Heart left ventricle (tissue), 13 donors: ENCODE measurements at regions not wholly inside any gene's neighbourhood (a gene's known extent, or its start where the extent isn't known, plus 50 kb on each side); places are given as distances from the start of the nearest gene placed in this dataset.

Source experiments
- POLR2A ChIP-seq, 2 donors: fragments of 450-650 bp; IDR thresholded peaks; one replicate each; pipeline ENCODE4 v1.6.1; 2017; ENCODE audit warnings: antibody characterized with exemption in 2 of 2, mild to moderate bottlenecking in 2 of 2, moderate library complexity in 2 of 2
- TF ChIP-seq, protein P1 (sequence below), 12 donors: fragments of 200-600 bp; sonication (generic) in 4 of 12; IDR thresholded peaks; one replicate each; pipeline versions ENCODE4 v1.5.0 to v1.8.0; 2018 to 2022; ENCODE audit warnings: antibody characterized with exemption in 12 of 12, mild to moderate bottlenecking in 5 of 12
- donor health status: ischemic (EF 13 %, LVEDD 7.1; RV severe dilation, severe dysfunction).
- donor health status: DM: no; HTN: yes; CAD: no.
- donor health status: DM: no; HTN: no; CAD: no.
- donor health status: ischemic (EF 25% LVEDD 6.9; RV normal size, moderate dysfunction).
- donor health status: ischemic (EF 25% LVEDD 5.7; RV mildly dilated, moderate dysfunction).
- donor health status: ischemic (EF 35%, LVEDD 5.7; RV mildly dilated, moderate dysfunction).
- donor health status: nonischemic (EF 11% LVEDD 7.7; RV severe dilation, severe dysfunction).
- donor health status: DM: yes; HTN: yes; CAD: no.
- donor health status: PGD.
- donor health status: ischemic (EF 29% LVEDD 5.4; RV normal size, mild dysfunction).
- donor health status: nonischemic (EF 23%, LVEDD 6.1; RV moderate dilation, normal function).

DNA sequence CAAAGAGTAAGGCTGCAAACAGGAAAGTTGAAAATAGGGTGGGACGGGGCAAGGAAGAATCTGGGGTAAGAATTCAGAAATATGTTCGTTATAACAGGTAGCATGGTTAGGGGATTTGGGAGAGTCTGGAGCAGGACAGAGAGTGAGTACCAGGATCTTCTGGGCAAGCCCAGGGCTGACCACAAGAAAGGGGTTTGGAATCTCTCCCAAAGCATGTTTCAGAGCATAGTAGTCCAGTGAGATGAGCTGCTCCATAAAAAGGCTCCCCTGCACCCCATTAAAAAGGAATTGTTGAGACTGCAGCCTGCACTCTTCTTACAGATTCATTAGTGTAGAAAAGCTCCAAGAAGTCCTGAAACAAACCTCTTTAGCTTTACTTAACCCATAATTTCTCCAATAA, 291.1 kb downstream of the MTX2 start:
- TF ChIP-seq, protein P1, sequence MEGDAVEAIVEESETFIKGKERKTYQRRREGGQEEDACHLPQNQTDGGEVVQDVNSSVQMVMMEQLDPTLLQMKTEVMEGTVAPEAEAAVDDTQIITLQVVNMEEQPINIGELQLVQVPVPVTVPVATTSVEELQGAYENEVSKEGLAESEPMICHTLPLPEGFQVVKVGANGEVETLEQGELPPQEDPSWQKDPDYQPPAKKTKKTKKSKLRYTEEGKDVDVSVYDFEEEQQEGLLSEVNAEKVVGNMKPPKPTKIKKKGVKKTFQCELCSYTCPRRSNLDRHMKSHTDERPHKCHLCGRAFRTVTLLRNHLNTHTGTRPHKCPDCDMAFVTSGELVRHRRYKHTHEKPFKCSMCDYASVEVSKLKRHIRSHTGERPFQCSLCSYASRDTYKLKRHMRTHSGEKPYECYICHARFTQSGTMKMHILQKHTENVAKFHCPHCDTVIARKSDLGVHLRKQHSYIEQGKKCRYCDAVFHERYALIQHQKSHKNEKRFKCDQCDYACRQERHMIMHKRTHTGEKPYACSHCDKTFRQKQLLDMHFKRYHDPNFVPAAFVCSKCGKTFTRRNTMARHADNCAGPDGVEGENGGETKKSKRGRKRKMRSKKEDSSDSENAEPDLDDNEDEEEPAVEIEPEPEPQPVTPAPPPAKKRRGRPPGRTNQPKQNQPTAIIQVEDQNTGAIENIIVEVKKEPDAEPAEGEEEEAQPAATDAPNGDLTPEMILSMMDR (IDR thresholded peaks at IDR 0.05): no peak
- TF ChIP-seq POLR2A (IDR thresholded peaks at IDR 0.05): no peak
